ENCODE measurements at regions not wholly inside any gene's neighbourhood (a gene's known extent, or its start where the extent isn't known, plus 50 kb on each side); places are given as distances from the start of the nearest gene placed in this dataset.

- no peak overlapping the region for H3K27ac ChIP-seq
- TF ChIP-seq CTCF (conservative IDR thresholded peaks at IDR 0.05) = no peak
These were observed 180.2 kb upstream of the ROBO1 start for GRCh38 chr3:79947957-79948356.

GRCh38 chr3:79947469-79947868, 179.7 kb upstream of the ROBO1 start:
- H3K27ac ChIP-seq = no peak overlapping the region

GRCh38 chr3:79937567-79937966, 169.8 kb upstream of the ROBO1 start:
- H3K27ac ChIP-seq = no peak overlapping the region
- no peak for TF ChIP-seq CTCF (conservative IDR thresholded peaks at IDR 0.05)

More at GRCh38 chr3:79947469-79947868, 179.7 kb upstream of the ROBO1 start:
- TF ChIP-seq CTCF (conservative IDR thresholded peaks at IDR 0.05) = no peak

DNA sequence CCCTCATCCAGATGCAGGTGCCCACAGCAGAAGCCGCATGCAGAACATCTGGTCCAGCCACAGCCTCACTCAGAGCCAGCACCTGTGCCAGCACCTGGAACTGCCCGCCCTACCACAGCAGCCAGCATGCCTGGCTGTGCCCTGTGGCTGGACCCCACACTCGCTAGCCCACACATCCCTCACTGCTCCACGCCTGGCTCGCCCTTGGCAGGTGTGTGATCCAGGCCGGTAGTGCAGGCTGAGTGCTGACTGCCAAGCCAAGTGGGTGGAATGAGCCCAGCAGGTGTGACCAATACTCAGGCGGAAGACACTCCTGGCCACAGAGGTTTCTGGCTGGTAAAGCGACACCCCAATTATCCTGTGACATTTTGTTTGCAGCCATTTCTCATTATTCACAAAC, 162.4 kb upstream of the ROBO1 start:
- TF ChIP-seq CTCF (conservative IDR thresholded peaks at IDR 0.05) = no peak

DNA sequence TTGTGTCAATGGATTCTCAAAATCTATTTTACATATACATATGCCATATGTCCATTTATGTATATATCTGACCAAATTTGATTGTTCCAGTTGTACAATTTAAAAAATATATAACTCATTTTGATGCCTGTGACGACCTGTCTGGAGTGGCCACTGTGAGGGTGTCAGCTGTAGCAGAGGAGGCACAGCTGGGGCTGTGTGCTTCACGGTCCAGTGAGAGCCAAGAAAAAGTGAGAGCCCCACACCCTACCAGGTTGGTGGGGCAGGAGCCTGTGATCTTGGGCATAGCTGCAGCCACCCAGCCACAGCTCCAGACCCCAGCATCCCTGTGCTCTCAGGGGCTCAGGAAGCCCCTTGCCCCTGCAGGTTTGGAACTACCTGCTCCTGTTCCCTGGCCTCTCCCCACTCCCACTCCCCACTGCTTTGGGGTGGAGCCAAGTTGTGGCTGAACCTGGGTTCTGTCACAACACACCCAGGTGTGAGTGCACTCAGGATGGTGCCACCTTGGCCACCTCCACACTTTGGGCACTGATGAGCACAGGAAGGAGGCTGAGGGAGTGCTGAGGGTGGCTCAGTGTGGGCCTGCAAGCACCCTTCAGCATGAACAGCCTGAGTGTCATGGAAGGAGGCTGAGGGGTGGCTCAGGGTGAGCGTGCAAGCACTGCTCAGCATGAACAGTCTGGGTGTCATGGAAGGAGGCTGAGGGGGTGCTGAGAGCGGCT, 161.1 kb upstream of the ROBO1 start:
- TF ChIP-seq CTCF (conservative IDR thresholded peaks at IDR 0.05) = no peak
- H3K27ac ChIP-seq = no peak overlapping the region

More for the DNA sequence above, 162.4 kb upstream of the ROBO1 start:
- H3K27ac ChIP-seq = no peak overlapping the region

DNA sequence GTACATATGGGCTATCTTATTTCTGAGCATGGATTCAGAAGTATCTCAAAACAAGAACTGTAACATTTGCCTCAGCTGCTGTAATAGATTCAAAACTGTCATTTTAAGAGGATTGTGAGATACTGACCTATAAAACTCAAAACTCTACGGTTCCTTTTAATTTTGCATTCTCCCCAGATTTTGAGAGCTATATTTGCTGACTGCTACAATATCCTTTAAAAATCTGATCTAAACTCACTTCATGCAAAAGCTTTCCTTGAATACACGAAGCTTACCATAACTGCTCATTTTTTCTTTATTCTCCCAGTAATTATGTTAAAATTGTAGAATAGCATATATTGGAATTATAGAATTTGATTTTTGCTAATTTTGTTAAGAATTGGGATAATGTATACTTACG, 158.7 kb upstream of the ROBO1 start:
- H3K27ac ChIP-seq = no peak overlapping the region
- no peak for TF ChIP-seq CTCF (conservative IDR thresholded peaks at IDR 0.05)

- TF ChIP-seq CTCF (conservative IDR thresholded peaks at IDR 0.05) = no peak
These were observed 154.8 kb upstream of the ROBO1 start for GRCh38 chr3:79922633-79923032.

More at GRCh38 chr3:79922633-79923032, 154.8 kb upstream of the ROBO1 start:
- no peak overlapping the region for H3K27ac ChIP-seq
